Mucosa of rectum (tissue), 2 donors: ENCODE measurements at regions not wholly inside any gene's neighbourhood (a gene's known extent, or its start where the extent isn't known, plus 50 kb on each side); places are given as distances from the start of the nearest gene placed in this dataset.
"Not testable (repeated sequence)": the region's sequence is repeated elsewhere in the genome, so short reads cannot be mapped to it uniquely, and the experiment has no call there.

Experiments
- H3K27ac ChIP-seq, 2 donors: one replicate each; pipeline ENCODE4 v1.7.0; 2013; ENCODE audit warnings: inconsistent platforms in 2 of 2, low read depth in 2 of 2, low read length in 2 of 2
- H3K27me3 ChIP-seq, 2 donors: one replicate each; pipeline ENCODE4 v1.7.0; 2013; ENCODE audit warnings: low read length in 2 of 2; ENCODE audit not compliant: control insufficient read depth in 2 of 2, insufficient read depth in 2 of 2
- H3K36me3 ChIP-seq, 2 donors: one replicate each; pipeline ENCODE4 v1.7.0; 2013; ENCODE audit warnings: low read length in 2 of 2; ENCODE audit not compliant: control insufficient read depth in 2 of 2, insufficient read depth in 2 of 2
- H3K4me1 ChIP-seq, 2 donors: one replicate each; pipeline ENCODE4 v1.7.0; 2013; ENCODE audit warnings: low read length in 2 of 2, mild to moderate bottlenecking in 1 of 2; ENCODE audit not compliant: control insufficient read depth in 2 of 2, insufficient read depth in 2 of 2
- H3K4me3 ChIP-seq, 2 donors: one replicate each; pipeline ENCODE4 v1.7.0; 2013; ENCODE audit warnings: low read length in 2 of 2
- H3K9ac ChIP-seq, 2 donors: one replicate each; pipeline ENCODE4 v1.7.0; 2013; ENCODE audit warnings: low read length in 2 of 2, low read depth in 1 of 2, mild to moderate bottlenecking in 1 of 2
- H3K9me3 ChIP-seq, 2 donors: one replicate each; pipeline ENCODE4 v1.7.0; 2013; ENCODE audit warnings: low read length in 2 of 2; ENCODE audit not compliant: control insufficient read depth in 2 of 2
- donor health status: healthy.
- donor health status: Normal muscosa, but diverticular disease.

DNA sequence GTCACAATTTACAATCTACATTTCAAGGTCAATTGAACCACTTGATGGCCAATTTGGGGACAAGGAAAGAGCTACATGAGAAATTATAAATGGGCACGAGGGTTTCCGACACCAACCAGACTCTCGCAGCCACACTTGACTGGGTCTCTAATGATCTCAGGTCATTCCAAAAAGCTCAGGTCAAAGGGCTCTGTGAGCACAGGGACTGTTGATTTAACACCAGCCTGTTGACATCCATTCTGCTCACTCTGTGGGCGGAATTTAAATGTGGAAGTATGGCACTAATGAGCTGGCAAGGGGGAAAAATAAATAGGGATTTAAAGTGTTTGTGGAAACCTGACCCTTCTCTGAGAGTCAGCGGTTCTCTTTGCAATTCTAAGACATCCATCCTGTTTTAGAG lies 810.7 kb upstream of the AUTS2 start:
- H3K9me3 ChIP-seq, result no peaks in the 10 kb centered on the region
- H3K4me1 ChIP-seq, result no peaks in the 10 kb centered on the region
- H3K9ac ChIP-seq, result no peak overlapping the region
- H3K27me3 ChIP-seq, result no peaks in the 10 kb centered on the region
- no peak overlapping the region for H3K27ac ChIP-seq
- no peak overlapping the region for H3K4me3 ChIP-seq
- H3K36me3 ChIP-seq, result no peaks in the 10 kb centered on the region

DNA sequence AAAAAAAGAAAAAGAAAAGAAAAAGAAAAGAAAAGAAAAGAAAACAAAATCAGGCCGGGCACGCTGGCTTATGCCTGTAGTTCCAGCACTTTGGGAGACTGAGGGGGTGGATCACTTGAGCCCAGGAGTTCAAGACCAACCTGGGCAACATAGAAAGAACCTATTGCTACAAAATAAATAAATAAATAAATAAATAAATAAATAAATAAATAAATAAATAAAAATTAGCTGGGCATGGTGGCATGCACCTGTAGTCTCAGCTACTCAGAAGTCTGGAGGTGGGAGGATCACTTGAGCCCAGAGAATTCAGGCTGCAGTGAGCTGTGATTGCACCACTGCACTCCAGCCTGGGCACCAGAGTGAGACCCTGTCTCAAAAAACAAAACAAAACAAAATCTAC lies 809.7 kb upstream of the AUTS2 start:
- H3K4me3 ChIP-seq, H3K4me1 ChIP-seq, H3K27me3 ChIP-seq, H3K9me3 ChIP-seq, H3K36me3 ChIP-seq, H3K9ac ChIP-seq, H3K27ac ChIP-seq: not testable (repeated sequence)

DNA sequence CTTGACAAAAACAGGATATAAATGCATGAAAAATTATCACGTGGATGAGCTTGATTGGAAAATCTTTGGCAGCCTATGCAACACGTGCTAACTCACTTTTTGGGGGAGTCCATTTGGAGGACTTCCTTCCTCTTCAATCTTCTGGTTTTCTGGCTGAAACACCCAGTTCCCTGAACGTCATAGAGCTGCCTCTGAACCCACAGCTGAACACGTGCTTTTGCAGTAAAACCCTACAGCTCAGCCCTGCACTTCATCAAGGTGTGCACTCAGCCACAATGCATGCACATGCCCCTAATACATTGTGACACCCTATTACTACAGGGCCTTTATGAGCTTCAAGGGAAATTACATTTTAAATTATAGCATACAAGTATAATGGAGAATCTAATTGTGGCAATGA lies 808.7 kb upstream of the AUTS2 start:
- no peaks in the 10 kb centered on the region for H3K36me3 ChIP-seq
- H3K4me1 ChIP-seq, result no peaks in the 10 kb centered on the region
- H3K9me3 ChIP-seq, result no peaks in the 10 kb centered on the region
- H3K27me3 ChIP-seq, result no peaks in the 10 kb centered on the region
- no peak overlapping the region for H3K27ac ChIP-seq
- H3K4me3 ChIP-seq, result no peak overlapping the region
- no peak overlapping the region for H3K9ac ChIP-seq

DNA sequence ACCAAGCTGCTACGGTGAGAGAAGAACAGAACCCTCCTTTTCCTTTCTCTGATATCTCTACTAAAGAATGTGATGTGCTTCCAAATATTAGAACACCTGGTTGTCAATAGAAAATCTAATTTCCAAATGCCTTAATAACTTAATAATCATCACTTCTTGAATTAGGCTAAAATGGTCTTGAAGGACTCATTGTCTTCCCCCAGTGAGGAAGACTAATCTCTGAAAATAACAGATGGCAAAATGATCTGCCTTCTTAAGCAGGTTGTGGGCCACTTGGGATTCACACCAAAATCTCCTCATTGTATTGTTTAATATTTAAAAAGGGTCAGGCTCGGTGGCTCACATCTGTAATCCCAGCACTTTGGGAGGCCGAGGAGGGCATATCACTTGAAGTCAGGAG lies 805.9 kb upstream of the AUTS2 start:
- Histone ChIP-seq H3K27ac (no peak overlapping the region), H3K4me3 (no peak overlapping the region), H3K27me3 (no peaks in the 10 kb centered on the region), H3K4me1 (no peaks in the 10 kb centered on the region), H3K36me3 (no peaks in the 10 kb centered on the region), H3K9me3 (peaks cover 0 to 1% of the 10 kb centered on the region in 2 donors), H3K9ac (no peak overlapping the region)

DNA sequence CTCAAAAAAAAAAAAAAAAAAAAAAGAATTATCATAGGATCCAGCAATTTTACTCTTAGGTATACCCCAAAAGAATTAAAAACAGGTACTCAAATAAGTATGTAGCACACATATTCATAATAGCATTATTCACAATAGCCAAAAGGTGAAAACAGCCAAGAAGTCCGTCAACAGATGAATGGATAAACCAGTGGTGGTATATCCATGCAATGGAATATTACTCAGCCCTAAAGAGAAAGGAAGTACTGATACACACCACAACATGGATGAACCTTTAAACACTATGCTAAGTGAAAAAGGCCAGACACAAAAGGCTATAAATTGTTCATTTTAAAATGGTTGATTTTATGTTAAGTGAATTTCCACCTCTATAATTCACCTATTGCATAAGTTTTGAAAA lies 804.8 kb upstream of the AUTS2 start:
- no peaks in the 10 kb centered on the region for H3K36me3 ChIP-seq
- H3K27me3 ChIP-seq, result no peaks in the 10 kb centered on the region
- H3K9me3 ChIP-seq, result peaks cover 0 to 1% of the 10 kb centered on the region in 2 donors
- no peaks in the 10 kb centered on the region for H3K4me1 ChIP-seq
- H3K4me3 ChIP-seq, result no peak overlapping the region
- no peak overlapping the region for H3K9ac ChIP-seq
- H3K27ac ChIP-seq, result no peak overlapping the region

DNA sequence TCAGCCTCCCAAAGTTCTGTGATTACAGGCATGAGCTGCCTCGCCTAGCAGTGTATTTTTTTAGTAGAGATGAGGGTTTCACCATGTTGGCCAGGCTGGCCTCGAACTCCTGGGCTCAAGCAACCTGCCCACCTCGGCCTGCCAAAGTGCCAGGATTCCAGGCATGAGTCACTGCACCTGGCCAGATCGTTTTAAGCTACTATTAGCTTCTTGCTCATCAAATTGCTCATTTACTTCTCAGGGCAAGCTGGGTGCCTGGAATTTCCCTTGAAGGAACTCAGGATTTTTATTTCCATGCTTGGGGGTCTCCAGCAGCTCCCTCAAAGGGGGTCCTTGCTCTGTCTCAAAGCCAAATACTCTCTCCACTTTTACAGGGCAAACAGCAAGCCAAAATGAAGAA lies 798.0 kb upstream of the AUTS2 start:
- Histone ChIP-seq H3K4me3 (no peak overlapping the region), H3K27me3 (no peaks in the 10 kb centered on the region), H3K27ac (no peak overlapping the region), H3K9ac (no peak overlapping the region), H3K4me1 (no peaks in the 10 kb centered on the region), H3K9me3 (peaks cover 0 to 1% of the 10 kb centered on the region in 2 donors), H3K36me3 (no peaks in the 10 kb centered on the region)

DNA sequence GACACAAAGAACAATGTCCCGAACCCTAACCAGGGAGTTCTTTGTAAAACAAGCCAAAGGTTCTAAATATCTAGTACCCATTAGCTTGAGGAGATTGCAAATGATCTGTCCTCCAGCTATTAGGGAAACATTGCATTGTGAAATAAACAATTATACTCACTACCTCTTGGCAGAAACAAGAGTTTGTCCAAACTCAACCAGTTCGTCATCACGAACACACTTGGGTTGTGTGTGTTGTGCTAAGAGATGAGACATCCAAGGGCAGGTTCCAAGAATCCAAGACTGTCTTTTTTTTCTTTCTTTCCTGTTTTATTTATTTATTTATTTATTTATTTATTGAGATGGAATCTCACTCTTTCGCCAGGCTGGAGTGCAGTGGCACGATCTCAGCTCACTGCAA lies 793.1 kb upstream of the AUTS2 start:
- H3K4me1 ChIP-seq, result no peaks in the 10 kb centered on the region
- no peaks in the 10 kb centered on the region for H3K36me3 ChIP-seq
- no peak overlapping the region for H3K4me3 ChIP-seq
- H3K27ac ChIP-seq, result no peak overlapping the region
- no peaks in the 10 kb centered on the region for H3K27me3 ChIP-seq
- no peak overlapping the region for H3K9ac ChIP-seq
- H3K9me3 ChIP-seq, result peaks cover 0 to 3% of the 10 kb centered on the region in 2 donors

DNA sequence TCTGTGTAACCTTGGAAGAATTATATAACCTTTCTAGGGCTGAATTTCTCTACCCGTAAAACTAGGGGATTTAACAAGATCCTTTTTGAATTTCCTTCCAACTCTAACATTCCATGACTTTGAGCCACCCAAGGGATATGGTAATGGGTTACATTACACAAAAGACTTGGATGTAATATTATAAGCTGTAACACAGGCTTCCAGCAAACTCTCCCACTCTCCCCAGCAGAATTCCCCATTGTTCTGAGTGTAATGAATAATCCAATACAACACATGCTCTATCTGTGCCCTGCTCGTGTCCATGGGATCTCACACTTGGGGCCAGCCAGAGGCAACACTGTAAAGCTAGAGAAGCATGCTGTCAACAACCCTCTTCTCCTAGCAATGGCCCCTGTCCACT lies 790.6 kb upstream of the AUTS2 start:
- H3K27me3 ChIP-seq, result no peaks in the 10 kb centered on the region
- no peaks in the 10 kb centered on the region for H3K4me1 ChIP-seq
- no peak overlapping the region for H3K27ac ChIP-seq
- no peak overlapping the region for H3K9ac ChIP-seq
- H3K9me3 ChIP-seq, result peaks cover 0 to 3% of the 10 kb centered on the region in 2 donors
- H3K36me3 ChIP-seq, result no peaks in the 10 kb centered on the region
- H3K4me3 ChIP-seq, result no peak overlapping the region

DNA sequence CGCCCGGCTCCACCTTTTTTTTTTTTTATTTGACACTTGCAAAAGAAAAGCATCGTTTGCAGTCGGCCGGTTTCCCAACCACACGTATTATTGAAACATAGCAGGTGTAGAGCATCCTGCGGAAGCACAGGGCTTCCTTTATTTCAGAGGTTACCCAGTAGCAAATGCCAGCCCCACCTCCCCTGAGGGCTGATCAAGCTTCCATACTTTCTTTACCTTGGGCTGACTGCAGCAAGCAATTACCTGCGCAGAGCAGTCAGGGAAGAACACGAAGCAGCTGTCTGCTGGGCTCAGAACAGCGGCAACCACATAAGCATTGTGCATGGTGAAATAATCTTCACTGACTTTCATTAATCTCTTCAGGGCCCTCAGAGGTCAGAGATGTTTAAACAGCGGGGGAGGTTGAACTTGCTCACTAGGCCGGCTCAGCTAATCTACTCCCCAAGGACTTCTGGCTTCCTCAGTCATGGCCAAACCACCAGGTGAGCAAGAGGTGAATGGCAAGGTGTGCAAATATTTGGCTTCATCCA lies 784.7 kb upstream of the AUTS2 start:
- Histone ChIP-seq H3K9ac (no peak overlapping the region), H3K9me3 (peaks cover 0 to 2% of the 10 kb centered on the region in 2 donors), H3K4me1 (no peaks in the 10 kb centered on the region), H3K27ac (no peak overlapping the region), H3K27me3 (no peaks in the 10 kb centered on the region), H3K36me3 (no peaks in the 10 kb centered on the region), H3K4me3 (no peak overlapping the region)

DNA sequence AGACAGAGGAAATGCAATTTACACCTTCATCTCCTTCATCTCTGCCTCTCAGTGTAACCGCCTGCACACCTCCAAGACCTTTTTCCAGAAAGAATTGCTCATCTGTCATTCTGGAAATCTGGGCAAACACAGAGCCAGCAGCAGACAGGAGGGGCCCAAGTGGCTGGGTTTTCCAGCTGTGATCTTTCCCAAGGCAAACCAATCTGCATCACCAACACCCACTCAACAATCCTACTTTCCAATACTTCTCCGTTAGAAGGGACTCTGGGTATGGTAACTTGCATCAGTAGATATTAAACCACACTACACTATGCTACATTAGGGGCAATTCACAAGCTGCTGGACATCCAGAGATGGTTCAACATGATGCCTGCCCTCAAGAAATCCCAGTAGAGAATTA lies 781.8 kb upstream of the AUTS2 start:
- peaks cover 0 to 2% of the 10 kb centered on the region in 2 donors for H3K9me3 ChIP-seq
- H3K27me3 ChIP-seq, result no peaks in the 10 kb centered on the region
- no peaks in the 10 kb centered on the region for H3K4me1 ChIP-seq
- H3K9ac ChIP-seq, result no peak overlapping the region
- H3K4me3 ChIP-seq, result no peak overlapping the region
- no peaks in the 10 kb centered on the region for H3K36me3 ChIP-seq
- no peak overlapping the region for H3K27ac ChIP-seq

DNA sequence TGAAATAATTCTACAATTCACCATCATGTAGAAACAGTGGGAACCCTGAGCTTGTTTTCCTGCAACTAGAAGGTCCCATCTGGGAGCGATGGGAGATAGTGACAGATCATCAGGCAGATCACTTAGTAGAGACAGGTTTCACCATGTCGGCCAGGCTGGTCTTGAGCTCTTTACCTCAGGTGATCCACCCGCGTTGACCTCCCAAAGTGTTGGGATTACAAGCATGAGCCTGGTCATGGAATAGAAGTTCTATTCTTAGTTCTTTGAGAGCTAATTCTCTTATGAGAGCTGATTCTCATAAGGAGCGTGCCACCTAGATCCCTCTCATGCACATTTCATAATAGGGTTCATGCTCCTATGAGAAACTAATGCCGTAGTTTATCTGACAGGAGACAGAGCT lies 778.0 kb upstream of the AUTS2 start:
- H3K9me3 ChIP-seq, result peaks cover 0 to 2% of the 10 kb centered on the region in 2 donors
- no peaks in the 10 kb centered on the region for H3K27me3 ChIP-seq

More for the DNA sequence above, 778.0 kb upstream of the AUTS2 start:
- no peak overlapping the region for H3K27ac ChIP-seq
- H3K4me1 ChIP-seq, result no peaks in the 10 kb centered on the region
- no peak overlapping the region for H3K9ac ChIP-seq
- no peaks in the 10 kb centered on the region for H3K36me3 ChIP-seq
- H3K4me3 ChIP-seq, result no peak overlapping the region
